Brain microvascular endothelial cell (primary cell): ENCODE measurements at regions not wholly inside any gene's neighbourhood (a gene's known extent, or its start where the extent isn't known, plus 50 kb on each side); places are given as distances from the start of the nearest gene placed in this dataset.

ENCODE experiments used
- DNase-seq: peaks from one replicate; pipeline ENCODE4 v3.0.0-alpha.2; 2020
- H3K27ac ChIP-seq: fragments of 250-450 bp; sonication (Bioruptor Pico); 2 replicates; pipeline ENCODE4 v1.5.1; 2020; ENCODE audit warnings: mild to moderate bottlenecking, moderate library complexity
- H3K27me3 ChIP-seq: fragments of 250-450 bp; sonication (Bioruptor Pico); replicated peaks from 2 replicates; pipeline ENCODE4 v1.5.1; 2020; ENCODE audit warnings: mild to moderate bottlenecking
- H3K36me3 ChIP-seq: fragments of 250-450 bp; sonication (Bioruptor Pico); replicated peaks from 2 replicates; pipeline ENCODE4 v1.5.1; 2020; ENCODE audit warnings: mild to moderate bottlenecking
- H3K4me3 ChIP-seq: 2 replicates; pipeline ENCODE4 v1.5.1; 2011; ENCODE audit warnings: low read depth, mild to moderate bottlenecking, control low read depth, low read length, moderate library complexity
- in situ Hi-C: cut with HindIII; loops from 2 replicates; pipeline ENCODE4 v1.10.0; 2017; ENCODE audit warnings: low sequenced_read_pairs, low pct_ligation_motif_present
- TF ChIP-seq, protein P1 (sequence below): IDR thresholded peaks from 2 replicates; pipeline ENCODE4 v1.5.1; 2011; ENCODE audit warnings: low read depth, mild to moderate bottlenecking, moderate library complexity, low read length, control low read depth, inconsistent platforms; ENCODE audit errors: missing control alignments

DNA sequence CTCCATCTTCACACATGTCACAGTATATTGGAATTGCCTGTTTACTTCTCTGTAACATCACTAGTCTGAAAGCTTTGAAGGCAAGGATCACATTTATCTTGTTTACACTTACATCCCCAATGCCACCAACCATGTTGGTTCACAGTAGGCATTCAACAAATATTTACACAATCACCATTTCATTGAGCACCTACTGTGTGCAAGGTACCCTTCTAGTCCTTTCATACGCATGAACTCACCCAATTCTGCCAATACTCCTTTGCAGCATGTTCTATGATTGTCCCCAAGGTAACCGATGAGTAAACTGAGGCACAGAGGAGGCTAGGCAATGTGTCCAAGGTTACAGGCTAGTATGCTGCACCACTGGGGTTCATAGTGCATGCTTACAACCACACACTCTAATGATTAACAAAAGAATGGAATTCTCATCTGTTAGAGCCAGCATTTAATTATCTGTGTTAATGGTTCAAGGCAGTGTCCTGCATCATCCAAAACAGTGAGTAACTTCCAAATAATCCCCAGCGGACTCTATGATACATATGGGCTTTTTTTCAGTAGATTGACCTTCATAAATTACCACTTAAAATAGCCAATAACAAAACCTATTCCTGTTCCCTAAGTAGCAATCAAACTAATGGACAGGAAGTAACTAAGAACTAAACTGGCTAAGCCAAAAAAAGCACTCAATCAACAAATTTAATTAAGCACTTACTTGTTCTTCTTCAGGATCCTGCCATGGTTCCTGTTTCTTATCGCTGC, 364.5 kb upstream of the XYLT1 start:
- in situ Hi-C loops, result no loop called here
- no peak for DNase-seq
- TF ChIP-seq, protein P1, sequence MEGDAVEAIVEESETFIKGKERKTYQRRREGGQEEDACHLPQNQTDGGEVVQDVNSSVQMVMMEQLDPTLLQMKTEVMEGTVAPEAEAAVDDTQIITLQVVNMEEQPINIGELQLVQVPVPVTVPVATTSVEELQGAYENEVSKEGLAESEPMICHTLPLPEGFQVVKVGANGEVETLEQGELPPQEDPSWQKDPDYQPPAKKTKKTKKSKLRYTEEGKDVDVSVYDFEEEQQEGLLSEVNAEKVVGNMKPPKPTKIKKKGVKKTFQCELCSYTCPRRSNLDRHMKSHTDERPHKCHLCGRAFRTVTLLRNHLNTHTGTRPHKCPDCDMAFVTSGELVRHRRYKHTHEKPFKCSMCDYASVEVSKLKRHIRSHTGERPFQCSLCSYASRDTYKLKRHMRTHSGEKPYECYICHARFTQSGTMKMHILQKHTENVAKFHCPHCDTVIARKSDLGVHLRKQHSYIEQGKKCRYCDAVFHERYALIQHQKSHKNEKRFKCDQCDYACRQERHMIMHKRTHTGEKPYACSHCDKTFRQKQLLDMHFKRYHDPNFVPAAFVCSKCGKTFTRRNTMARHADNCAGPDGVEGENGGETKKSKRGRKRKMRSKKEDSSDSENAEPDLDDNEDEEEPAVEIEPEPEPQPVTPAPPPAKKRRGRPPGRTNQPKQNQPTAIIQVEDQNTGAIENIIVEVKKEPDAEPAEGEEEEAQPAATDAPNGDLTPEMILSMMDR, result no peak
- no peak overlapping the region for H3K27ac ChIP-seq
- H3K36me3 ChIP-seq, result no peaks in the 10 kb centered on the region
- no peak overlapping the region for H3K4me3 ChIP-seq
- H3K27me3 ChIP-seq, result no peaks in the 10 kb centered on the region

DNA sequence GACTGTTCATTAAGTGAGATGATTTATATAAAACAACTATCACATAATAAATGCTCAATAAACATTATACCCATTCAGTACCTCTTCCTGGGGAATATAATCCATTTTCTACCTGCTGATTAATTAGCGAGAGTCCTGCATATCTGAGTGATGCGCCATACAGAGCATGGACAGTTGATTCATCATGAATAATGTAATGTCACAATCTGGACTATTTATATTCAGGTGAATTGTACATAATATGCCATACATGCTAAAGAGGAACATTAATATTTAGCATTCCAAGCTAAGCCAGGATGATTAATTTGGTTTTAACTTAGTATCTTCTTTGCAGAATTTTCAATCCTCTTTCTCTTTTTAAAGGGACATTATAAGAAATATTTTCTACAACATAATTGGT, 362.0 kb upstream of the XYLT1 start:
- no peaks in the 10 kb centered on the region for H3K27me3 ChIP-seq
- TF ChIP-seq, protein P1, result no peak
- in situ Hi-C loops, result no loop called here
- DNase-seq, result no peak
- H3K4me3 ChIP-seq, result no peak overlapping the region
- H3K27ac ChIP-seq, result no peak overlapping the region
- no peaks in the 10 kb centered on the region for H3K36me3 ChIP-seq

DNA sequence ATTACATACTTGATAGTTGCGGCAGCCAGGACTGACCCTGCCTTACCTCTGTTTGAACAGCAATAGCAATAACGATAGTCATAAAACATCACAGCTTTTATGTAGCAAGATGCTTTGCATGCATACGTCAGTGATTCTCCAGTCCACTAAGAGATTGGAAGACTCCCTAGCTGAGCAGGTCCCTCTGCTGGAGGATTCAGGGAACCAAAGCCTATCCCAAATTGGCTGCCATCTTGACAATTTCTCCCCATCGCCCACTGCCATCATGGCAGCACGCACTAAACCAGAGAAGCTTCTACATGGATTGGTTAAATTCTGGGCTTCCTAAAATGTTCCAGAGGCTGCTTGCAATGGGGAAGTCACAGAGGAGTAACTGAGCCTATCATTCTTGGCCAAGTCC, 360.6 kb upstream of the XYLT1 start:
- Histone ChIP-seq H3K27me3 (no peaks in the 10 kb centered on the region), H3K4me3 (no peak overlapping the region), H3K36me3 (no peaks in the 10 kb centered on the region), H3K27ac (no peak overlapping the region)
- peak; percentile 20 for DNase-seq
- in situ Hi-C loops, result no loop called here
- TF ChIP-seq, protein P1, result peak; percentile 24

DNA sequence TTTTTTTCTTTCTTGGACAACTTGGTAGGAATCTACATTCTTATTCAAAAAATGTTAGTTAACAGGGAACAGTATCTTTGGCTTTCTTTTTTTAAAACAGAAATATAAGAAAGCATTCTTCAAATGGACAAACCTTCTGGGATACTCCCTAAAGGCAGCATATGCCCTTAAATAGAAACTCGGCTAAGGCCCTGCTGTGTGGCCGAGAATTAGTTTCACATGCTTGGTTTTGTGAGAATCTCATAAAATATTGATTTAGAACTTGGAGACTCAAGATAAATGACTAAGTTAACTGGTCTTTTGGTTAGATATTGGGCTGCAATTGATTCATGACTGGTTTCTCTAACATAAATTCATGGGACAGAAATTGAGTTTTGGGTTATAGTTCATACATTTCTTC, 359.9 kb upstream of the XYLT1 start:
- TF ChIP-seq, protein P1, result no peak
- Histone ChIP-seq H3K4me3 (no peak overlapping the region), H3K27ac (no peak overlapping the region), H3K27me3 (no peaks in the 10 kb centered on the region), H3K36me3 (no peaks in the 10 kb centered on the region)
- in situ Hi-C loops, result no loop called here
- DNase-seq, result no peak

DNA sequence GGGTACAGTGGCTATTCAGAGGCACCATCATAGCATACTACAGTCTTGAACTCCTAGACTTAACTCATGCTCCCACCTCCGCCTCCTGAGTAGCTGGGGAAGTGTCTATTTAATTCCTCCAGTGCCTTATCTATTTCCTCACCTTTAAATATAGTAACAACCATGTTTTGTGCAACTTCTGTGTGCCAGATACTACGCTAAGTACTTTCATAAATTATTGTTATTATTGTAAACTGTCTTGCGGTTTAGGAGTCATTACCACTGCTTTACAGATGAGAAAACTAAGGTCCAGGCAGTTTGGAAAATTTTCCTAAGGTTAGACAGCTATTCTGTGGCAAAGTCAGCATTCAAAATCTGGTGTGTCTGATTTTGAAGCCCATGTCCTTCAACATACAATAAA, 359.1 kb upstream of the XYLT1 start:
- in situ Hi-C loops, result no loop called here
- Histone ChIP-seq H3K27me3 (no peaks in the 10 kb centered on the region), H3K27ac (no peak overlapping the region), H3K4me3 (no peak overlapping the region), H3K36me3 (no peaks in the 10 kb centered on the region)
- TF ChIP-seq, protein P1, result no peak
- DNase-seq, result no peak

DNA sequence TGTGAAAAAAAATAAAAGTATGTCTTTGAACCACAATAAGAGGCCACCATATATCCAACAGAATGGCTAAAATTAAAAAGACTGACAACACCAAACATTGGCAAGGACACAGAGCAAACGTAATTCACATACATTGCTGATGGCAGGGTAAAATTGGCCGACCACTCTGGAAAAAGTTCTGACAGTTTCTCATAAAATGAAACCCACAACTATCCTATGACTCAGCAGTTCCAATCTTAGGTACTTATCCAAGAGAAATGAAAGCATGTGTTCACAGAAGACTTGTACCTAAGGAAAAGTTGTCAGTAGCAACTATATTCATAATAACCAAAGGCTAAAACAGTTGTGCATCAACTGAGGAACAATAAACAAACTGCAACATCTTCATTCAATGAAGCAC, 357.3 kb upstream of the XYLT1 start:
- in situ Hi-C loops, result no loop called here
- TF ChIP-seq, protein P1, result no peak
- H3K27ac ChIP-seq, result peak overlapping the region; percentile 57
- no peaks in the 10 kb centered on the region for H3K36me3 ChIP-seq
- peak; percentile 88 for DNase-seq
- no peaks in the 10 kb centered on the region for H3K27me3 ChIP-seq
- H3K4me3 ChIP-seq, result no peak overlapping the region
